Neural progenitor cell (in vitro differentiated cells): ENCODE measurements at regions not wholly inside any gene's neighbourhood (a gene's known extent, or its start where the extent isn't known, plus 50 kb on each side); places are given as distances from the start of the nearest gene placed in this dataset.

Experiments used
- DNase-seq: peaks from one replicate; pipeline ENCODE4 v3.0.0-alpha.2; 2016; ENCODE audit warnings: low spot score
- H2AFZ ChIP-seq: fragments of 200-600 bp; sonication (generic); replicated peaks from 2 replicates; pipeline ENCODE4 v1.6.1; 2016; ENCODE audit warnings: antibody characterized with exemption
- H3F3A ChIP-seq: fragments of 200-600 bp; sonication (generic); 2 replicates; pipeline ENCODE4 v1.6.1; 2016; ENCODE audit warnings: antibody characterized with exemption, low read depth
- H3K27ac ChIP-seq: fragments of 200-600 bp; sonication (generic); 2 replicates; pipeline ENCODE4 v1.5.1; 2016; ENCODE audit warnings: mild to moderate bottlenecking
- H3K27me3 ChIP-seq: fragments of 200-600 bp; sonication (generic); 2 replicates; pipeline ENCODE4 v1.6.1; 2016; ENCODE audit warnings: mild to moderate bottlenecking, moderate library complexity
- H3K36me3 ChIP-seq: fragments of 200-600 bp; sonication (generic); 2 replicates; pipeline ENCODE4 v1.5.1; 2016
- H3K4me1 ChIP-seq: fragments of 200-600 bp; sonication (generic); 2 replicates; pipeline ENCODE4 v1.6.1; 2016; ENCODE audit warnings: mixed run types
- H3K4me2 ChIP-seq: fragments of 200-600 bp; sonication (generic); 2 replicates; pipeline ENCODE4 v1.6.1; 2016
- H3K4me3 ChIP-seq: fragments of 200-600 bp; sonication (generic); 2 replicates; pipeline ENCODE4 v1.5.1; 2016
- H3K79me2 ChIP-seq: fragments of 200-600 bp; sonication (generic); 2 replicates; pipeline ENCODE4 v1.6.1; 2016; ENCODE audit warnings: low read depth
- H3K9ac ChIP-seq: fragments of 200-600 bp; sonication (generic); 2 replicates; pipeline ENCODE4 v1.6.1; 2016
- H3K9me3 ChIP-seq: fragments of 200-600 bp; sonication (generic); 2 replicates; pipeline ENCODE4 v1.5.1; 2016; ENCODE audit warnings: low read depth
- H4K20me1 ChIP-seq: fragments of 200-600 bp; sonication (generic); 2 replicates; pipeline ENCODE4 v1.6.1; 2016; ENCODE audit warnings: low read depth
- H3K27ac Mint-ChIP-seq: 3 replicates; pipeline ENCODE4 v1.8.0; 2021; ENCODE audit warnings: mixed read lengths
- H3K27me3 Mint-ChIP-seq: 2 replicates; pipeline ENCODE4 v1.8.0; 2022; ENCODE audit warnings: low read depth, mild to moderate bottlenecking, inconsistent platforms, moderate library complexity, mixed read lengths; ENCODE audit not compliant: insufficient read depth
- H3K36me3 Mint-ChIP-seq: 3 replicates; pipeline ENCODE4 v1.8.0; 2021; ENCODE audit warnings: mixed read lengths
- H3K4me1 Mint-ChIP-seq: 3 replicates; pipeline ENCODE4 v1.8.0; 2021; ENCODE audit warnings: mixed read lengths
- H3K4me3 Mint-ChIP-seq: 3 replicates; pipeline ENCODE4 v1.8.0; 2021; ENCODE audit warnings: mild to moderate bottlenecking, moderate library complexity, mixed read lengths
- H3K9me3 Mint-ChIP-seq: 3 replicates; pipeline ENCODE4 v1.8.0; 2020; ENCODE audit warnings: mixed read lengths
- CTCF ChIP-seq: fragments of 200-600 bp; sonication (generic); IDR thresholded peaks from 2 replicates; pipeline ENCODE4 v1.5.1; 2017; ENCODE audit warnings: antibody characterized with exemption, mild to moderate bottlenecking
- EZH2 ChIP-seq: fragments of 200-600 bp; sonication (generic); IDR thresholded peaks from 2 replicates; pipeline ENCODE4 v1.6.1; 2017; ENCODE audit warnings: antibody characterized with exemption, mild to moderate bottlenecking, moderate library complexity
- EZH2phosphoT487 ChIP-seq: fragments of 200-600 bp; sonication (generic); IDR thresholded peaks from 2 replicates; pipeline ENCODE4 v1.6.1; 2017; ENCODE audit warnings: antibody characterized with exemption

GRCh38 chr6:14789996-14790395, 455.9 kb upstream of the JARID2 start:
- H3K27ac Mint-ChIP-seq, result no peak overlapping the region

GRCh38 chr6:14790976-14791375, 454.9 kb upstream of the JARID2 start:
- Histone ChIP-seq H3K36me3 (no peaks in the 10 kb centered on the region), H3K9ac (no peak overlapping the region), H3K27ac (no peak overlapping the region), H3K4me2 (no peak overlapping the region), H3K9me3 (no peaks in the 10 kb centered on the region), H3K4me1 (peaks cover 67% of the 10 kb centered on the region), H4K20me1 (no peaks in the 10 kb centered on the region), H3K4me3 (no peak overlapping the region), H3K27me3 (no peaks in the 10 kb centered on the region), H3K79me2 (no peaks in the 10 kb centered on the region), H3F3A (peaks cover 16% of the 10 kb centered on the region), H2AFZ (no peak overlapping the region)
- no peak for DNase-seq
- no peaks in the 10 kb centered on the region for H3K36me3 Mint-ChIP-seq
- H3K9me3 Mint-ChIP-seq, result no peaks in the 10 kb centered on the region
- H3K27me3 Mint-ChIP-seq, result peaks cover 4% of the 10 kb centered on the region
- TF ChIP-seq EZH2phosphoT487 (no peak), EZH2 (no peak), CTCF (no peak)
- H3K4me3 Mint-ChIP-seq, result no peak overlapping the region
- H3K4me1 Mint-ChIP-seq, result peaks cover 51% of the 10 kb centered on the region
- no peak overlapping the region for H3K27ac Mint-ChIP-seq

More at GRCh38 chr6:14789996-14790395, 455.9 kb upstream of the JARID2 start:
- Histone ChIP-seq H3K4me1 (peaks cover 75% of the 10 kb centered on the region), H3K27me3 (no peaks in the 10 kb centered on the region), H3K9me3 (no peaks in the 10 kb centered on the region), H3K36me3 (no peaks in the 10 kb centered on the region), H3K4me3 (no peak overlapping the region), H4K20me1 (no peaks in the 10 kb centered on the region), H3K4me2 (peak overlapping the region; percentile 40), H3F3A (peaks cover 26% of the 10 kb centered on the region), H3K27ac (peak overlapping the region; percentile 55), H3K9ac (no peak overlapping the region), H2AFZ (no peak overlapping the region), H3K79me2 (no peaks in the 10 kb centered on the region)
- Mint-ChIP-seq H3K4me1 (peaks cover 61% of the 10 kb centered on the region), H3K36me3 (no peaks in the 10 kb centered on the region), H3K9me3 (no peaks in the 10 kb centered on the region), H3K27me3 (peaks cover 4% of the 10 kb centered on the region), H3K4me3 (no peak overlapping the region)
- TF ChIP-seq EZH2 (no peak), EZH2phosphoT487 (no peak), CTCF (no peak)
- DNase-seq, result no peak

- no peaks in the 10 kb centered on the region for H3K9me3 Mint-ChIP-seq
- no peak overlapping the region for H3K4me3 ChIP-seq
- H3K4me1 ChIP-seq, result peaks cover 61% of the 10 kb centered on the region
- H2AFZ ChIP-seq, result no peak overlapping the region
- H3K36me3 Mint-ChIP-seq, result no peaks in the 10 kb centered on the region
- DNase-seq, result no peak
- H3K4me1 Mint-ChIP-seq, result peaks cover 47% of the 10 kb centered on the region
- no peak overlapping the region for H3K27ac Mint-ChIP-seq
- H3K27me3 Mint-ChIP-seq, result peaks cover 4% of the 10 kb centered on the region
- H3K27me3 ChIP-seq, result no peaks in the 10 kb centered on the region
- H3K4me3 Mint-ChIP-seq, result no peak overlapping the region
- no peaks in the 10 kb centered on the region for H3K79me2 ChIP-seq
- H3K36me3 ChIP-seq, result no peaks in the 10 kb centered on the region
- no peak overlapping the region for H3K27ac ChIP-seq
- H3K9ac ChIP-seq, result no peak overlapping the region
- H4K20me1 ChIP-seq, result no peaks in the 10 kb centered on the region
- no peak overlapping the region for H3K4me2 ChIP-seq
- TF ChIP-seq EZH2phosphoT487, result no peak
- TF ChIP-seq EZH2, result no peak
- TF ChIP-seq CTCF, result no peak
- no peaks in the 10 kb centered on the region for H3K9me3 ChIP-seq
- H3F3A ChIP-seq, result peaks cover 10% of the 10 kb centered on the region
These were observed 454.3 kb upstream of the JARID2 start for GRCh38 chr6:14791526-14791925.
